Thymus (tissue), 11 donors: ENCODE measurements at regions not wholly inside any gene's neighbourhood (a gene's known extent, or its start where the extent isn't known, plus 50 kb on each side); places are given as distances from the start of the nearest gene placed in this dataset.

Source experiments
- DNase-seq, 9 donors: peaks; one replicate each; pipeline ENCODE4 v3.0.0-alpha.2; 2013; ENCODE audit warnings: low spot score in 9 of 9, low read depth in 6 of 9, missing footprints in 1 of 9
- H3K27ac ChIP-seq, 2 donors: one replicate each; pipeline ENCODE4 v1.5.1; 2013; ENCODE audit warnings: control low read depth in 1 of 2, low read depth in 1 of 2, low read length in 1 of 2, mild to moderate bottlenecking in 1 of 2, moderate library complexity in 1 of 2
- H3K27me3 ChIP-seq, 2 donors: one replicate each; pipeline ENCODE4 v1.5.1; 2013; ENCODE audit warnings: low read length in 1 of 2; ENCODE audit not compliant: control insufficient read depth in 2 of 2, insufficient read depth in 1 of 2
- H3K36me3 ChIP-seq, 2 donors: one replicate each; pipeline ENCODE4 v1.5.1; 2013; ENCODE audit warnings: low read length in 1 of 2, mild to moderate bottlenecking in 1 of 2, moderate library complexity in 1 of 2; ENCODE audit not compliant: control insufficient read depth in 2 of 2, insufficient read depth in 2 of 2
- H3K4me1 ChIP-seq, 2 donors: one replicate each; pipeline ENCODE4 v1.5.1; 2013; ENCODE audit warnings: low read length in 2 of 2; ENCODE audit not compliant: control insufficient read depth in 2 of 2, insufficient read depth in 2 of 2
- H3K4me3 ChIP-seq, 2 donors: one replicate each; pipeline ENCODE4 v1.5.1; 2013; ENCODE audit warnings: low read length in 2 of 2, control low read depth in 1 of 2, mild to moderate bottlenecking in 1 of 2
- H3K9me3 ChIP-seq, 2 donors: one replicate each; pipeline ENCODE4 v1.5.1; 2013; ENCODE audit warnings: low read length in 1 of 2, mild to moderate bottlenecking in 1 of 2; ENCODE audit not compliant: control insufficient read depth in 2 of 2, insufficient read depth in 1 of 2
- WGBS: extraction: QIAGEN DNeasy Blood & Tissue Kit; methylation state at CpG from one replicate; pipeline ENCODE4 v1.1.7; 2013; 5-methylcytosine and 5-hydroxymethylcytosine counted together
- donor health status: healthy.

DNA sequence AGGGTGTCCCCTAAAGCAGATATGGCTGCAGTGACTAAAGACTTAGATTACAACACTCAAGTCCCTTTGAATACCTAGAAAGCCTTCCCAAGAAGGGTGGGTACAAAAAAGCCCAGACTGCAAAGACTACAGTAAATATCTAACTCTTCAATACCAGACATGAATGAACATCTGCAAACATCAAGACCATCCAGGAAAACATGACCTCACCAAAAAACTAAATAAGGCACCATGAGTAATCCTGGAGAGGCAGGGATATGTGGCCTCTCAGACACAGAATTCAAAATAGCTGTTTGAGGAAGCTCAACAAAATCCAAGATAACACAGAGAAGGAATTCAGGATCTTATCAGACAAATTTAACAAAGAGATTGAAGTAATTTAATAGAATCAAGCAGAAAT, 138.2 kb upstream of the OTOS start:
- Histone ChIP-seq H3K4me3 (no peak overlapping the region), H3K27me3 (no peaks in the 10 kb centered on the region), H3K9me3 (no peaks in the 10 kb centered on the region), H3K36me3 (no peaks in the 10 kb centered on the region), H3K27ac (no peak overlapping the region), H3K4me1 (no peaks in the 10 kb centered on the region)
- DNase-seq = no peak

DNA sequence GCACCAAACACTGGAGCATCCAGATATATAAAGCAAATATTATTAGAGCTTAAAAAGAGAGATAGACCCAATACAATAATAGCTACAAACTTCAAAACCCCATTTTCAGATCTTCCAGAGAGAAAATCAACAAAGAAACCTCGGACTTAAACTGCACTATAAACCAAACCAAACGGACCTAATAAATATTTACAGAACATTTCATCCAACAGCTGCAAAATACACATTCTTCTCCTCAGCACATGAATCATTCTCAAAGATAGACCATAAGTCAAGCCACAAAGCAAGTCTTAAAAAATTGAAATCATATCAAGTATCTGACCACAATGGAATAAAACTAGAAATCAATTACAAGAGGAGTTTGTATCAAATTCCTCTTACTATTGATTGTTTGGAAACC, 140.2 kb upstream of the OTOS start:
- Histone ChIP-seq H3K4me3 (no peak overlapping the region), H3K9me3 (no peaks in the 10 kb centered on the region), H3K4me1 (no peaks in the 10 kb centered on the region), H3K27ac (no peak overlapping the region), H3K36me3 (no peaks in the 10 kb centered on the region), H3K27me3 (no peaks in the 10 kb centered on the region)
- DNase-seq = no peak
- 81% methylated on average over 2 of the region's 2 CpGs for WGBS

GRCh38 chr2:240284503-240285259, 144.2 kb upstream of the OTOS start:
- Histone ChIP-seq H3K4me1 (no peaks in the 10 kb centered on the region), H3K27me3 (no peaks in the 10 kb centered on the region), H3K27ac (no peak overlapping the region), H3K36me3 (no peaks in the 10 kb centered on the region), H3K9me3 (no peaks in the 10 kb centered on the region), H3K4me3 (no peak overlapping the region)
- no peak for DNase-seq
- WGBS = 91% methylated on average over 13 of the region's 13 CpGs

- DNase-seq = no peak
- Histone ChIP-seq H3K27me3 (no peaks in the 10 kb centered on the region), H3K27ac (no peak overlapping the region), H3K36me3 (no peaks in the 10 kb centered on the region), H3K9me3 (no peaks in the 10 kb centered on the region), H3K4me1 (no peaks in the 10 kb centered on the region), H3K4me3 (no peak overlapping the region)
- WGBS = 86% methylated on average over 4 of the region's 4 CpGs
These were observed 145.3 kb upstream of the OTOS start for GRCh38 chr2:240285725-240286124.

DNA sequence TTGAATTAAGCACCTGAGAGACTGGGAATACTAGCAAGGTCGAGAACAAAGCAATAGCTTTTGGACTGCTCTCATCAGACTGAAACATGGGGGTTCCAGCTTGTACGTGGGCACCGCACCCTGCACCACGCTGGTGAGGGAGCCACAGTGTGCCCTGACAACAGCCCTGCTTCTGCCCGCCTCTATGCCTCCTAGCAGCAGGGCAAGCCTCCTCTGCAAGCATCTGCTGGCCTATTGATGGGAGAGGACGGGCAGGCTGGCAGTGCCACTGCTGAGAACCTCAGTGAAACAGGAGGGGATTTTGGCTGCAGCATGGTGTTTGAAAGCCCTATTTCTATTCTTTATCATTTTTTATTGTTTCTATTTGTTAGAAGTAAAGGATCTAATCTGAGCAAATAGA, 146.1 kb upstream of the OTOS start:
- DNase-seq = no peak
- no peak overlapping the region for H3K27ac ChIP-seq
- H3K36me3 ChIP-seq = no peaks in the 10 kb centered on the region
- no peak overlapping the region for H3K4me3 ChIP-seq
- H3K4me1 ChIP-seq = no peaks in the 10 kb centered on the region
- 81% methylated on average over 6 of the region's 6 CpGs for WGBS
- no peaks in the 10 kb centered on the region for H3K27me3 ChIP-seq
- H3K9me3 ChIP-seq = no peaks in the 10 kb centered on the region

GRCh38 chr2:240287011-240287410, 146.6 kb upstream of the OTOS start:
- WGBS = 88% methylated on average over 14 of the region's 14 CpGs
- no peaks in the 10 kb centered on the region for H3K9me3 ChIP-seq
- no peak overlapping the region for H3K27ac ChIP-seq
- no peaks in the 10 kb centered on the region for H3K4me1 ChIP-seq
- no peaks in the 10 kb centered on the region for H3K27me3 ChIP-seq
- H3K4me3 ChIP-seq = no peak overlapping the region
- H3K36me3 ChIP-seq = no peaks in the 10 kb centered on the region
- no peak for DNase-seq

DNA sequence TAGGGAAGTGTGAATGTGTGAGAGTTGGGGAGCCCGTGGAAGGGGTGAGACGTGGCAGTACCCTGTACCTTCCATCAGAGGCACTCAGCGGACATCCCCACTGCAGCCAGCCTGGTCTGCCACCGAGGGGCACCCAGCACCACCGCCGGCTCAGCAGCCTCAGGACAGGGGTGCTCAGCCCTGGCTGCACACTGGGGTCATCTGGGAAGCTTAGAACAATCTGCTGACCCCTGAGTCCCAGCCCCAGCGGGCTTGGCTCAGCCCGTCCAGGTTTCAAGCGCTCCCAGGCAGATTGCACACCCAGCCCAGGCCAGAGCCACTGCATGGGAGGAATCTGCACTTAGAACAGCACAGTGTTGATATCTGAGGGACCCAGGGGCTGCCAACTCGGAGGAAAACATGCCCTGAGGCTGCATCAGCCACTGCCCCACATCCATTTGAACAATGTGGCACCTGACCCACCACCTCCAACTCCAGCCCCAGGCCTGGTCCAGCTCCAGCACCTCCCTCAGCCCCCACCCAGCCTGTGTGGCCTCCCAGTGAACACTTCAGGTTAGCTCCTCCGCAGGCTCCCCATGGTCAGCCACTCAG, 147.1 kb upstream of the OTOS start:
- DNase-seq = no peak
- Histone ChIP-seq H3K4me1 (no peaks in the 10 kb centered on the region), H3K27ac (no peak overlapping the region), H3K36me3 (no peaks in the 10 kb centered on the region), H3K27me3 (no peaks in the 10 kb centered on the region), H3K4me3 (no peak overlapping the region), H3K9me3 (no peaks in the 10 kb centered on the region)
- 79% methylated on average over 11 of the region's 11 CpGs for WGBS

DNA sequence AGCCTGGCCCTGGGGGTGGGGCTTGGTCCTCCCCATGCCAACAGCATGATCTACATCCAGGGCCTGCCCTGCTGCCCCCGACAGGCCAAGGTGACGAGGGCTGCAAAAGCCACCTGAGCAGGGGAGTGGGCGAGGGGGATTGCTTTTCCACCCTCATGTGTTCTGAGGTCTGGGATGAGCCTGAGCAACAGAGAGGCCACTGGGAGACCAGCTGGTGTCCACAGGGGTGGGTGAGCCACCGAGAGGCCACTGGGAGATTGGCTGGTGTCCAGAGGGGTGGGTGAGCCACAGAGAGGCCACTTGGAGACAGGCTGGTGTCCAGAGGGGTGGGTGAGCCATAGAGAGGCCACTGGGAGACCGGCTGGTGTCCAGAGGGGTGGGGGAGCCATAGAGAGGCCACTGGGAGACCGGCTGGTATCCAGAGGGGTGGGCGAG, 147.4 kb upstream of the GPC1 start:
- H3K36me3 ChIP-seq = no peaks in the 10 kb centered on the region

GRCh38 chr2:240289701-240290431, 145.6 kb upstream of the GPC1 start:
- no peak overlapping the region for H3K27ac ChIP-seq
- 90% methylated on average over 30 of the region's 30 CpGs for WGBS
- H3K4me1 ChIP-seq = no peaks in the 10 kb centered on the region
- H3K9me3 ChIP-seq = no peaks in the 10 kb centered on the region
- no peaks in the 10 kb centered on the region for H3K27me3 ChIP-seq
- H3K36me3 ChIP-seq = no peaks in the 10 kb centered on the region
- no peak overlapping the region for H3K4me3 ChIP-seq
- no peak for DNase-seq

More for the DNA sequence above, 147.4 kb upstream of the GPC1 start:
- Histone ChIP-seq H3K4me3 (no peak overlapping the region), H3K27me3 (no peaks in the 10 kb centered on the region), H3K9me3 (no peaks in the 10 kb centered on the region), H3K4me1 (no peaks in the 10 kb centered on the region), H3K27ac (no peak overlapping the region)
- WGBS = 93% methylated on average over 7 of the region's 7 CpGs
- DNase-seq = no peak
